HEK293 (cell line): ENCODE measurements at regions not wholly inside any gene's neighbourhood (a gene's known extent, or its start where the extent isn't known, plus 50 kb on each side); places are given as distances from the start of the nearest gene placed in this dataset.

ENCODE experiments used
- CTCF ChIA-PET: fragments of 350-600 bp; formaldehyde crosslinking; extraction: SDS; loops from one replicate; lab custom pipeline; 2021; ENCODE audit warnings: antibody characterized with exemption; lab: Yijun Ruan, JAX
- POLR2A ChIA-PET: fragments of 300-600 bp; formaldehyde crosslinking; extraction: SDS; loops from one replicate; lab custom pipeline; 2020; ENCODE audit warnings: antibody characterized with exemption, inconsistent platforms; lab: Yijun Ruan, JAX
- H3K27ac ChIP-seq: fragments of 200-500 bp; sonication (Bioruptor generic); 2 replicates; pipeline ENCODE4 v1.5.1; 2014; ENCODE audit warnings: low read depth, low read length, control low read depth, inconsistent platforms; ENCODE audit errors: extremely low read depth
- H3K36me3 ChIP-seq, 2 experiments: fragments of 200-500 bp in 1 of 2; sonication (Bioruptor generic) in 1 of 2; 1 replicate in 1 of 2; 2 replicates in 1 of 2; pipeline ENCODE4 v1.5.1; 2014 to 2017; ENCODE audit warnings: inconsistent platforms in 2 of 2, low read length in 2 of 2; ENCODE audit not compliant: control insufficient read depth in 2 of 2, insufficient read depth in 1 of 2
- H3K4me1 ChIP-seq: fragments of 200-500 bp; sonication (Bioruptor generic); 2 replicates; pipeline ENCODE4 v1.5.1; 2014; ENCODE audit warnings: mild to moderate bottlenecking, low read length, inconsistent platforms; ENCODE audit not compliant: control insufficient read depth, insufficient read depth
- H3K4me3 ChIP-seq: 2 replicates; pipeline ENCODE4 v1.5.1; 2011; ENCODE audit warnings: low read depth, mild to moderate bottlenecking, control low read depth, low read length, moderate library complexity
- H3K9me3 ChIP-seq: fragments of 200-500 bp; sonication (Bioruptor generic); 2 replicates; pipeline ENCODE4 v1.5.1; 2014; ENCODE audit warnings: low read depth, low read length, inconsistent platforms; ENCODE audit not compliant: control insufficient read depth, insufficient read depth
- EGR2 ChIP-seq: fragments of 450-650 bp; formaldehyde crosslinking; IDR thresholded peaks from 2 replicates; pipeline ENCODE4 v1.5.1; 2016; ENCODE audit warnings: low read depth, missing biosample characterization, missing genetic modification characterization
- OVOL3 ChIP-seq: fragments of 450-650 bp; formaldehyde crosslinking; IDR thresholded peaks from 2 replicates; pipeline ENCODE4 v1.5.1; 2016; ENCODE audit warnings: missing biosample characterization, missing genetic modification characterization
- ZFHX2 ChIP-seq: fragments of 450-650 bp; formaldehyde crosslinking; conservative IDR thresholded peaks from 2 replicates; pipeline ENCODE4 v1.5.1; 2016; ENCODE audit warnings: missing biosample characterization, missing genetic modification characterization
- ZNF202 ChIP-seq: fragments of 450-650 bp; formaldehyde crosslinking; IDR thresholded peaks from 2 replicates; pipeline ENCODE4 v1.5.1; 2016; ENCODE audit warnings: missing biosample characterization, missing genetic modification characterization, borderline replicate concordance
- ZNF341 ChIP-seq: fragments of 450-650 bp; formaldehyde crosslinking; IDR thresholded peaks from 2 replicates; pipeline ENCODE4; 2016; ENCODE audit warnings: low read depth, missing biosample characterization, missing genetic modification characterization
- ZNF416 ChIP-seq: fragments of 450-650 bp; formaldehyde crosslinking; IDR thresholded peaks from 2 replicates; pipeline ENCODE4 v1.5.1; 2016; ENCODE audit warnings: missing biosample characterization, missing genetic modification characterization
- ZNF510 ChIP-seq: fragments of 450-650 bp; formaldehyde crosslinking; IDR thresholded peaks from 2 replicates; pipeline ENCODE4 v1.5.1; 2018; ENCODE audit warnings: mild to moderate bottlenecking, missing genetic modification characterization, missing biosample characterization; ENCODE audit not compliant: insufficient replicate concordance
- ZNF555 ChIP-seq: fragments of 450-650 bp; formaldehyde crosslinking; conservative IDR thresholded peaks from 2 replicates; pipeline ENCODE4 v1.5.1; 2017; ENCODE audit warnings: missing biosample characterization, mild to moderate bottlenecking, missing genetic modification characterization, inconsistent platforms
- ZNF585B ChIP-seq: fragments of 450-650 bp; formaldehyde crosslinking; IDR thresholded peaks from 2 replicates; pipeline ENCODE4 v1.5.1; 2016; ENCODE audit warnings: missing biosample characterization, missing genetic modification characterization
- ZNF654 ChIP-seq: fragments of 450-650 bp; formaldehyde crosslinking; IDR thresholded peaks from 2 replicates; pipeline ENCODE4 v1.5.1; 2016; ENCODE audit warnings: low read depth, missing biosample characterization, missing genetic modification characterization
- ZNF660 ChIP-seq: fragments of 450-650 bp; IDR thresholded peaks from 2 replicates; pipeline ENCODE4 v1.5.1; 2018; ENCODE audit warnings: missing biosample characterization, mild to moderate bottlenecking, missing genetic modification characterization
- ZSCAN30 ChIP-seq: fragments of 450-650 bp; IDR thresholded peaks from 2 replicates; pipeline ENCODE4 v1.5.1; 2018; ENCODE audit warnings: missing biosample characterization, mild to moderate bottlenecking, missing genetic modification characterization, moderate library complexity
- TF ChIP-seq, protein P1 (sequence below): fragments of 450-650 bp; formaldehyde crosslinking; IDR thresholded peaks from 2 replicates; pipeline ENCODE4 v1.5.1; 2017; ENCODE audit warnings: missing biosample characterization, missing genetic modification characterization
- TF ChIP-seq, protein P2 (sequence below): fragments of 450-650 bp; formaldehyde crosslinking; IDR thresholded peaks from 2 replicates; pipeline ENCODE4 v1.5.1; 2016; ENCODE audit warnings: missing biosample characterization, missing genetic modification characterization, low read depth
- TF ChIP-seq, protein P3 (sequence below): sonication (generic); formaldehyde crosslinking; IDR thresholded peaks from 2 replicates; pipeline ENCODE4 v1.8.1; 2022; ENCODE audit warnings: mild to moderate bottlenecking, moderate library complexity, missing genetic modification reagents
- TF ChIP-seq, protein P4 (sequence below): fragments of 450-650 bp; formaldehyde crosslinking; IDR thresholded peaks from 2 replicates; pipeline ENCODE4 v1.5.1; 2016; ENCODE audit warnings: missing biosample characterization, missing genetic modification characterization

DNA sequence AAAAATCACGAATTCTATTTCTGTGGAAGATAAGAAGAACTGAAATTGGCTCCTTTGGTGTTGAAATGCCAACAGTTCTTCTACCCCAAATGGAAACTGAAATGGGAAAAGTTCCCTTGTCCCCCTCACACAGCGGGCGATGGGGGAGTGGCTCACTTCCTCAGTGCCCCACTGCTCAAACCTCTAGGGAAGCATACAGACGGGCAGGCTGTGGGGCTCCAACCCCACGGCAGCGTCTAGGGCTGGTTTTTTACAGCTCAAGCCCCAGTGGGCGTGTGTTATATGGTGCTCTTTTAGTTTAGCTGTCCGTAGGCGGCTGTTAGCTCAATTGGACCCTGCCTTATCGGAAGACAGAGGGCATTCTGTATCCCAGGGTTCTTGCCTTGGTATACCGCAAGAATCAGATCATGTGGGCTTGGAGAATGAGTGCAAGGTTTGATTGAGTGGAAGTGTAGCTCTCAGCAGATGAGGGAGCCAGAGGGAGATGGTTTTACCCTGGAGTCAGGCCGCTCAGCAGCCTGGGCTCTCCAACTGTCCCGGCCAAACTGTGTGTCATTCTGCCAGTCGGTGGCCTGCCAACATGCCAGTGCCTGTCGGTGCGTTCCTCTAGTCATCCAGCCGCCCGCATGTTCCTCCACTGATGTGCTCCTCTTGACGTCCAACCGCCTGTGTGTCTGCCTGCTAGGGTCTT is 166.3 kb upstream of the ZNF608 start (continued):
- TF ChIP-seq, protein P1, sequence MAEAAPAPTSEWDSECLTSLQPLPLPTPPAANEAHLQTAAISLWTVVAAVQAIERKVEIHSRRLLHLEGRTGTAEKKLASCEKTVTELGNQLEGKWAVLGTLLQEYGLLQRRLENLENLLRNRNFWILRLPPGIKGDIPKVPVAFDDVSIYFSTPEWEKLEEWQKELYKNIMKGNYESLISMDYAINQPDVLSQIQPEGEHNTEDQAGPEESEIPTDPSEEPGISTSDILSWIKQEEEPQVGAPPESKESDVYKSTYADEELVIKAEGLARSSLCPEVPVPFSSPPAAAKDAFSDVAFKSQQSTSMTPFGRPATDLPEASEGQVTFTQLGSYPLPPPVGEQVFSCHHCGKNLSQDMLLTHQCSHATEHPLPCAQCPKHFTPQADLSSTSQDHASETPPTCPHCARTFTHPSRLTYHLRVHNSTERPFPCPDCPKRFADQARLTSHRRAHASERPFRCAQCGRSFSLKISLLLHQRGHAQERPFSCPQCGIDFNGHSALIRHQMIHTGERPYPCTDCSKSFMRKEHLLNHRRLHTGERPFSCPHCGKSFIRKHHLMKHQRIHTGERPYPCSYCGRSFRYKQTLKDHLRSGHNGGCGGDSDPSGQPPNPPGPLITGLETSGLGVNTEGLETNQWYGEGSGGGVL (tag by site-specific recombination), result no peak
- TF ChIP-seq ZNF202 (tag by site-specific recombination), result no peak
- peak; percentile 64 for TF ChIP-seq EGR2 (tag by site-specific recombination)
- TF ChIP-seq ZNF555 (tag by site-specific recombination), result no peak
- TF ChIP-seq ZNF416 (tag by site-specific recombination), result no peak
- TF ChIP-seq ZNF654 (tag by site-specific recombination), result no peak
- TF ChIP-seq ZFHX2, result peak; percentile 83
- TF ChIP-seq OVOL3 (tag by site-specific recombination), result no peak

DNA sequence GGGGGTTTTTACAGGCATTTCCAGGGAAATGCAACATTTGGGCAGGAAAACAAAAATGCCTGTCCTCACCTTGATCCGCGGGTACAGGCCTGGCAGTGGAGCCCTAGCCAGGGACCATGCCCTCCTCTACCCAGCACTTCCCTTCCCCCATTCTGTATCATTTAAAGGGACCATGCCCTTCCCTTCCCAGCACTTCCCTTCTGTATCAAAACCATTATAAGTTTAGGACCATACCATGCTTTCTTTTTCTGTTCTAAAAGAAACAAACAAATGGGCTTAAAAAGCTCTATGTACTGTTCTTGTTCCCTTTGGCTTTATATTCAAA is 166.9 kb upstream of the ZNF608 start:
- CTCF ChIA-PET, result no interaction called here
- POLR2A ChIA-PET, result no interaction called here
- H3K4me3 ChIP-seq, result no peak overlapping the region
- no peak overlapping the region for H3K27ac ChIP-seq
- TF ChIP-seq ZNF660 (tag by site-specific recombination) (no peak), ZNF585B (tag by site-specific recombination) (no peak), ZNF510 (tag by site-specific recombination) (no peak), ZNF341 (tag by site-specific recombination) (no peak), ZSCAN30 (tag by site-specific recombination) (no peak)
- TF ChIP-seq, protein P2, sequence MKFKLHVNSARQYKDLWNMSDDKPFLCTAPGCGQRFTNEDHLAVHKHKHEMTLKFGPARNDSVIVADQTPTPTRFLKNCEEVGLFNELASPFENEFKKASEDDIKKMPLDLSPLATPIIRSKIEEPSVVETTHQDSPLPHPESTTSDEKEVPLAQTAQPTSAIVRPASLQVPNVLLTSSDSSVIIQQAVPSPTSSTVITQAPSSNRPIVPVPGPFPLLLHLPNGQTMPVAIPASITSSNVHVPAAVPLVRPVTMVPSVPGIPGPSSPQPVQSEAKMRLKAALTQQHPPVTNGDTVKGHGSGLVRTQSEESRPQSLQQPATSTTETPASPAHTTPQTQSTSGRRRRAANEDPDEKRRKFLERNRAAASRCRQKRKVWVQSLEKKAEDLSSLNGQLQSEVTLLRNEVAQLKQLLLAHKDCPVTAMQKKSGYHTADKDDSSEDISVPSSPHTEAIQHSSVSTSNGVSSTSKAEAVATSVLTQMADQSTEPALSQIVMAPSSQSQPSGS, result no peak
- TF ChIP-seq, protein P1 (tag by site-specific recombination), result no peak
- TF ChIP-seq, protein P3, sequence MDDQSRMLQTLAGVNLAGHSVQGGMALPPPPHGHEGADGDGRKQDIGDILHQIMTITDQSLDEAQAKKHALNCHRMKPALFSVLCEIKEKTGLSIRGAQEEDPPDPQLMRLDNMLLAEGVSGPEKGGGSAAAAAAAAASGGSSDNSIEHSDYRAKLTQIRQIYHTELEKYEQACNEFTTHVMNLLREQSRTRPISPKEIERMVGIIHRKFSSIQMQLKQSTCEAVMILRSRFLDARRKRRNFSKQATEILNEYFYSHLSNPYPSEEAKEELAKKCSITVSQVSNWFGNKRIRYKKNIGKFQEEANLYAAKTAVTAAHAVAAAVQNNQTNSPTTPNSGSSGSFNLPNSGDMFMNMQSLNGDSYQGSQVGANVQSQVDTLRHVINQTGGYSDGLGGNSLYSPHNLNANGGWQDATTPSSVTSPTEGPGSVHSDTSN (CRISPR knock-in tag), result no peak
- TF ChIP-seq, protein P4, sequence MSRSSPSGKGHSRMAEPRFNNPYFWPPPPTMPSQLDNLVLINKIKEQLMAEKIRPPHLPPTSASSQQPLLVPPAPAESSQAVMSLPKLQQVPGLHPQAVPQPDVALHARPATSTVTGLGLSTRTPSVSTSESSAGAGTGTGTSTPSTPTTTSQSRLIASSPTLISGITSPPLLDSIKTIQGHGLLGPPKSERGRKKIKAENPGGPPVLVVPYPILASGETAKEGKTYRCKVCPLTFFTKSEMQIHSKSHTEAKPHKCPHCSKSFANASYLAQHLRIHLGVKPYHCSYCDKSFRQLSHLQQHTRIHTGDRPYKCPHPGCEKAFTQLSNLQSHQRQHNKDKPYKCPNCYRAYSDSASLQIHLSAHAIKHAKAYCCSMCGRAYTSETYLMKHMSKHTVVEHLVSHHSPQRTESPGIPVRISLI (tag by site-specific recombination), result no peak
- peaks cover 22% of the 10 kb centered on the region for H3K4me1 ChIP-seq
- H3K9me3 ChIP-seq, result no peaks in the 10 kb centered on the region
- H3K36me3 ChIP-seq, result no peaks in the 10 kb centered on the region
